ENCODE measurements at regions not wholly inside any gene's neighbourhood (a gene's known extent, or its start where the extent isn't known, plus 50 kb on each side); places are given as distances from the start of the nearest gene placed in this dataset.

DNA sequence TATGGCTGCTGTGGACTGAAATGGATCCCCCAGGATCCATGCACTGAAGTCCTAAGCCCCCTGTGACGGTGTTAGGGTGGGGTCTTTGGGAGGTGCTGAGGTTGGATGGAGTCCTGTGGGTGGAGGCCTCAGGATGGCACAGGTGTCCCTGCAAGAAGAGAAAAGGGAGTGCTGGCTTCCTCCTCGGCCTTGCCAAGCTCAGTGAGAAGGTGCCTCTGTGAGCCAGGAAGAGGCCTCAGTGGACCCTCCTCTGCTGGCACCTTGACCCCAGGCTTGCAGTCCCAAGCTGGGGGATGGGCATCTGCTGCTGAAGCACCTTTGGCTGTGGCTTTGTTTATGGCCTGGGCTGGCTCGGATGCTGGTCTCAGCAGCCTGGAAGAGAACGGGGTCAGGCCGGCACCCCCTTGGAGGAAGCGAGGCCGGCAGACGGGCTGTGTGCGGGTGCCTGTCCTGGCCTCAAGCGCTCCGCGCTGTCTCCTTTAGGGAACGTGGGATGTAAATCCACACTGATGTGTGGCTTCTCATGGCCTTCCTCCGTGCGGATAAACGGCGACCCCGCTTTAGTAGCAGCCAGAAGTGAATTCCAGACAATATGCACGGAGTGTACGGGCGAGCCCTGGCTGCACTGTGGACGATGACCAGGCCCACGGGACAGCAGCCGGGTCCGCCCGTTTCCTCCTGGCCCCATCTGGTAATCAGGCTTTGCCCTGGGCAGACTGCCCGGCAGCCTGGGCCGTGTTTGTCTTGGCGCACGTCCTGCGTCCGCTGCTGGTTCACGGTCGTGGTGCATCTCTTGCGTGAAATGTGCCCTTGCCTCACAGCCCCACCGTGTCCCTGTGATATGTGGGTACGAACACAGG is 182.6 kb downstream of the ERMARD start:
- TF ChIP-seq, protein P1, sequence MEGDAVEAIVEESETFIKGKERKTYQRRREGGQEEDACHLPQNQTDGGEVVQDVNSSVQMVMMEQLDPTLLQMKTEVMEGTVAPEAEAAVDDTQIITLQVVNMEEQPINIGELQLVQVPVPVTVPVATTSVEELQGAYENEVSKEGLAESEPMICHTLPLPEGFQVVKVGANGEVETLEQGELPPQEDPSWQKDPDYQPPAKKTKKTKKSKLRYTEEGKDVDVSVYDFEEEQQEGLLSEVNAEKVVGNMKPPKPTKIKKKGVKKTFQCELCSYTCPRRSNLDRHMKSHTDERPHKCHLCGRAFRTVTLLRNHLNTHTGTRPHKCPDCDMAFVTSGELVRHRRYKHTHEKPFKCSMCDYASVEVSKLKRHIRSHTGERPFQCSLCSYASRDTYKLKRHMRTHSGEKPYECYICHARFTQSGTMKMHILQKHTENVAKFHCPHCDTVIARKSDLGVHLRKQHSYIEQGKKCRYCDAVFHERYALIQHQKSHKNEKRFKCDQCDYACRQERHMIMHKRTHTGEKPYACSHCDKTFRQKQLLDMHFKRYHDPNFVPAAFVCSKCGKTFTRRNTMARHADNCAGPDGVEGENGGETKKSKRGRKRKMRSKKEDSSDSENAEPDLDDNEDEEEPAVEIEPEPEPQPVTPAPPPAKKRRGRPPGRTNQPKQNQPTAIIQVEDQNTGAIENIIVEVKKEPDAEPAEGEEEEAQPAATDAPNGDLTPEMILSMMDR (IDR thresholded peaks at IDR 0.05; ENCODE audit: low read depth, low read length, missing control alignments), result no peak
- in situ Hi-C loops (cut with HindIII; ENCODE audit: low sequenced_read_pairs), result loop anchor here (10.0 kb wide), 1 partner anchor 59 kb away; no protein-coding TSS in a partner anchor
- no peak overlapping the region for H3K4me3 ChIP-seq (ENCODE audit: low read depth, low read length)
- DNase-seq (ENCODE audit: low read depth), result no peak

DNA sequence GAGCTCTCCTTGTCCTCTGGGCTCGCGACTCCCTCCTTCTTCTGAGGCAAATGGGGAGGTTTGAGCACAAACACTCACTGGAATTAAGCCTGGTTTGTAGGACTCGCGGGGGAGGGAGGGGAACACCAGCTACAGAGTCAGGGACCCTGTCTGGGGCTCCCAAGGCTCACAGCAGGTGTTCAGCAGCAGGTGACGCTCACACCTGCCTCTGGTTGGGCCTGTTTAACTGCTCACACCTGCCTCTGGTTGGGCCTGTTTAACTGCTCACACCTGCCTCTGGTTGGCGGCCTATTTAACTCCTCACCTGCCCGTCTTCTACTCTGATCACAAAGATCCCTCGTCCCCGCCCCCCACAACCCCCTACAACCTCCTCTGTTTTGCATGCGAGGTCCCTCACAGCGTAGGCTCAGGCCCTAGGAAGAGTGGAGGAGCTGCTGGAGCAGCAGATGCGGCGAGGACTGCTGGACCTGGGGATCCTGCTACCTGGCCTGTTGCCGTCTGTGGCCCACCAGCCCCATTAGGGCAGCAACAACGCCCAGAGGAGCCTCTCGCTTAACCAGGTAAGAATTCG is 181.9 kb downstream of the ERMARD start:
- no peak overlapping the region for H3K4me3 ChIP-seq (ENCODE audit: low read depth, low read length)
- DNase-seq (ENCODE audit: low read depth), result no peak
- in situ Hi-C loops (cut with HindIII; ENCODE audit: low sequenced_read_pairs), result loop anchor here (10.0 kb wide), 1 partner anchor 59 kb away; no protein-coding TSS in a partner anchor
- TF ChIP-seq, protein P1 (IDR thresholded peaks at IDR 0.05; ENCODE audit: low read depth, low read length, missing control alignments), result no peak

DNA sequence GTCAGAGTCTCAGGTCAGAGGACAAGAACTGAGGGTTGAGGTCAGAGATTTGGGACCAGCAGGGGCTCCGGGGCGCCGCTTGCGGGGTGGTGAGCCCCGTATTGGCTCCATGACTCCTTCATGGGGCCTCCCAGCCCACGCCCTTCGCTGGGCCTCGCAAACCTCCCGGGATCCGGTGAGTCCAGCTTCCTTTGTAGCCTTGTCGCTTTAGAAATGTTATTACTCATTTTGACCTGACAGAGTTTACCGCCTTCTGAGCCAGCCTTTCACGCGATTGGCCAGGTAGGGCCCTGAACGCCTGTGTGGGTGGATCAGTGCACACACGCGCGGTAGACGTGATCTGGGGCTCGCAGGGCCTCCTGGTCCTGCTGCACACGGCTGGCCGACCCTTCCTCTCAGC is 181.1 kb downstream of the ERMARD start:
- no peak overlapping the region for H3K4me3 ChIP-seq (ENCODE audit: low read depth, low read length)
- no peak for DNase-seq (ENCODE audit: low read depth)
- TF ChIP-seq, protein P1 (IDR thresholded peaks at IDR 0.05; ENCODE audit: low read depth, low read length, missing control alignments), result no peak
- in situ Hi-C loops (cut with HindIII; ENCODE audit: low sequenced_read_pairs), result loop anchor here (10.0 kb wide), 1 partner anchor 58 kb away; no protein-coding TSS in a partner anchor

DNA sequence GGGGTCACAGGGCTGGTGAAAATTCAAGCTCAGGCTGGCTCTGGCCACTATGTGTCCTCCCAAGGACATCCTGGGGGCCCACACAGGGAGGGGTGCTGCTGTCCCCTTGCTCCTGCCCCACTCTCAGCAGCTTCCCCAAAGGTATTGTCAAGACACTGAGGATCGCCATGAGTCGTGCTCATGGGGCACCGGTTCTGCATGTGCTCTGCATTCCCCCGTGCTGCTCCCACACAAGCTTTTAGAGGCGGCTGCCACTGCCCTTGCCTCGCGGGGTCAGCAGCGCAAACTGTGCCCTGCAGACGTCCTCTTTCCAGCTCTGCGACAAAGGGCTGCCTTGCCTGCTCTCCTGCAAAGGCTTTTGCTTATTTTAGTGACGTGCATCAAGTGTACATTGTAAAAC is 179.8 kb downstream of the ERMARD start:
- TF ChIP-seq, protein P1 (IDR thresholded peaks at IDR 0.05; ENCODE audit: low read depth, low read length, missing control alignments), result no peak
- no peak overlapping the region for H3K4me3 ChIP-seq (ENCODE audit: low read depth, low read length)
- DNase-seq (ENCODE audit: low read depth), result no peak
- in situ Hi-C loops (cut with HindIII; ENCODE audit: low sequenced_read_pairs), result loop anchor here (10.0 kb wide), 1 partner anchor 56 kb away; no protein-coding TSS in a partner anchor

DNA sequence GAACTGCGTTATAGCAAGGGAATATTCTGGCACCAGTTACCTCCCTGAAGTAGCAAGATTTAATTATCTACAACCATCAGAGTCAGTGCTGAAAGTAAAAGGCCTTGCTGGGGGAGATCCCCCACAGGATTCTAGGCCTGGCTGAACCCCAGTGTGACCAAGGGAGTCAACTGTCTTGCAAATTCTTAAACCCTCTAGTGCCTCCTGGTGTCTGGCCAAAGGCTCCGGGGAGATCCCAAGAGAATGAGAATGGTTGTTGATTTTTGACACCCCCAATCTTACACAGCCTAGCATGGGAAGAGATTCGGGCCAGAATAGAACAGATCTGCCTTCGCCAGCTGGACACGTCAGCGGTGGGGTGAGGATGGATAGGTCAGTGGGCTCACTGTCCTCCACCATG is 179.4 kb downstream of the ERMARD start:
- no peak for DNase-seq (ENCODE audit: low read depth)
- in situ Hi-C loops (cut with HindIII; ENCODE audit: low sequenced_read_pairs), result loop anchor here (10.0 kb wide), 1 partner anchor 56 kb away; no protein-coding TSS in a partner anchor
- TF ChIP-seq, protein P1 (IDR thresholded peaks at IDR 0.05; ENCODE audit: low read depth, low read length, missing control alignments), result no peak

DNA sequence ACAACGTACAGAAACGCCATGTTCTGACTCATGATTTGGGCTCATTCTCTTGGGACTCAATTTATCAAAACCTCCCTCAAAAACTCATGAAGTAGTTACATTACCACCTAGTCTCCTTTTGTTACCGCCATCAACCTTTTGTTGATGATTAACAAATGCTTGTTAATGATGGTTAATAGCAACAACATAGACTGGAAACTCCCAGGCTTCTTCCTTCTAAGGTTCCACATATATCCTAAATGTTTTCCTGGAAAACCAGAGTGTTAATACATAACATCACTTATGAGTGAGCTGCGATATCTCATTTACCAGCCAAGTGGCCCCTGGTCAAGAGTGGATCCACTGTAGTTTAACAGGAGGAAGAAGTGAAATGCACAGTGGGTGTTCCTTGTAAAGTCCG is 176.3 kb downstream of the ERMARD start:
- in situ Hi-C loops (cut with HindIII; ENCODE audit: low sequenced_read_pairs), result no loop called here

More for the DNA sequence above, 179.4 kb downstream of the ERMARD start:
- H3K4me3 ChIP-seq (ENCODE audit: low read depth, low read length), result no peak overlapping the region

More for the DNA sequence above, 176.3 kb downstream of the ERMARD start:
- H3K4me3 ChIP-seq (ENCODE audit: low read depth, low read length), result no peak overlapping the region
- no peak for DNase-seq (ENCODE audit: low read depth)
- TF ChIP-seq, protein P1 (IDR thresholded peaks at IDR 0.05; ENCODE audit: low read depth, low read length, missing control alignments), result no peak

Data from astrocyte of the cerebellum (primary cell).